Suppressor macrophage (primary cell): ENCODE measurements at regions not wholly inside any gene's neighbourhood (a gene's known extent, or its start where the extent isn't known, plus 50 kb on each side); places are given as distances from the start of the nearest gene placed in this dataset.

ENCODE experiments used
- DNase-seq, 4 experiments: peaks; one replicate each; pipeline ENCODE4 v3.0.0-alpha.2; 2020 to 2022

- DNase-seq, result no peak
These were observed 486.1 kb downstream of the QKI start for GRCh38 chr6:163900570-163900969.

GRCh38 chr6:163897669-163898068, 483.2 kb downstream of the QKI start:
- DNase-seq, result no peak

DNA sequence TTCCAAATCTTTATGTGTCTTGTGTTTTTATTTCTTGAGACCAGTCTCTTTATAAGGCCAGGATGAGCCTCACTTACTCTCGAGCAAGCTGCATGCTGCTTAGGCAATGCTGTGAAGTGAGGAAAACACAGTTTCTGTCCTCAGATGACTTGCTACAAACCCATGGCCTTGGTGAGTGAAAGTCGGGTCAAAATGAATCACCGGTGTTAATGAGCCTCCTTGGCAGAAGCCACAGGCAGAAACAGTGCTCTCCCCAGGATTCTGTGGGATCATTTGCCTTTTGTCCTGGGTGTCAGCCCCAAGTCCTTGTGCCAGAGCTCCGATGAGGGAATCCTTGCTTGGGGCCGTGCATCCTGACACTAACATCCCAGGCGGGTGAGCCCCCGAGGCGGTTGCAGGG, 482.5 kb downstream of the QKI start:
- no peak for DNase-seq

DNA sequence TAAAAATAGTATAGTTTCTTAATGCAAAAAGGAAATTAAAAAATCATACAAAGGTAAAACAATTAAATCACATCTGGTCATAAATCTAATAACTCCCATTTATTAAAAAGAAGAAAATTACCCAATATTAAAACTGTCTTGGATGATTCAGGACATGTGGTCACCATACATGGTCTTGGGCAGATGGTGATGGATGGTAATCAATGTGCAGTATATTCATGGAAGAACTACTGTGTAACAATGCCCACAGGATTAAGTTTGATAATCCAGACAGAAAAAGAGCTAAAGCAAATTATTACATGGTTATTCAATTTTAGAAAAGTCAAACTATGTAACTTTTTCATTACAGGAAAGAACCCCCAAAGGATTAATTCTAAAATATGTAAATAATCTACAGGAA, 480.6 kb downstream of the QKI start:
- no peak for DNase-seq

DNA sequence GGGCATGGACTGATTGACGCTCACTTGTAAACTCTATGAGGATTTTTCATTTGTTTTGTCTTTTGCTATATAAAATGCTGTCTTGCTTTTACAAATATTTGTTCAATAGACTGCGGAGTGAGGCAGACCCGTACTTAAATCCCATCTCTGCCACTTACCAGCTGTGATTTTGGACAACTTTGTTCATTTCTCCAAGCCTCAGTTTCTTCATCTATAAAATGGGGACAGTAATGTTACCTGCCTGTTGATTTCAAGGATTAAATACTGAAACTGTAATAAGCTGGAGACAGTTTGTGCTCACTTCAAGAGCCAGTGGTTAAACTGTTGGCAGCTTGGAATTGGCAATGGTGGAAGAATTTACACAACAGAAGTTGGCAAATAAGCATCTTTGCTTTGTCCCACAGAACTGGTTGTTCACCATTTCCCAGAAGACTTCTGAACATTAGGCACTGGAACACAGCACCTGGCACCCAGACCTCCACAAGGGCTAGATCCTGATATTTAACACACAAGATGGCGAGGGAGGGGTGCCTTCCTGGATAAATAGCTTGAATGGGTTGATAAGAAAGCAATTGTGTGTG, 479.2 kb downstream of the QKI start:
- DNase-seq, result no peak

DNA sequence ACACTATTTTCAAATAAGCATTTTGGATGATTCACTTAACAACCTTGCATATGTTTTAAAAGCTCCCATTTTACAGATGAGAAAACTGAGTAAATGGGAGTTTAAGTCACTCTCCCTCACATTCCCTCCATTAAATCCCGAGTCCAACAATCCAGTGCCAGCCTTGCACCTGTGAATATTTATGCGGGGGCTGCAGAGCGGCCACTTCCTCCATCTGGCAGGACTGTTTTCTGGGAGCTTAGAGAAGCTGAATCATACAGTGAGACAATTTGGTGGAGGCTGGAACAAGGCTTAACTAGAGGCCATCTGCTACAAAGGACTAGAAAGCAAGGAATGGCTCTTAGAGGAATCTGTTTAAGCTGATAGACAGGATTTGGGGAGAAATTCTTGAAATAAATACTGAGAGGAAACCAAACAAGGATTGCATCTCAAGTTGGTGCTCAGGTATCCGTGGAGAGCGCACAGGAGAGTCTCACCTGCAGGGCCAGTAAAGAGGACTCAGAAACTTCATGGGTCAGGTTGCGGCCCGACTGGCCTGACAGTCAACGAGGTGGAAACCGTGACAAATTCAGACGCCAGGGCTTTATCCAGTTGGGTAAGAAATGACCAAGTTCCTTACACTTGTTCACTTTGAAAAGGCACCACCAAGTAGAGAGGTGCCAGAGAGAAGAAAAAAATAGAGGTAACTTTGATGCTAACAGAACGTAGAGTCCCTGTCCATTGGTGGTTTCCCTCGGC, 478.5 kb downstream of the QKI start:
- no peak for DNase-seq

GRCh38 chr6:163889904-163890514, 475.5 kb downstream of the QKI start:
- DNase-seq, result no peak

DNA sequence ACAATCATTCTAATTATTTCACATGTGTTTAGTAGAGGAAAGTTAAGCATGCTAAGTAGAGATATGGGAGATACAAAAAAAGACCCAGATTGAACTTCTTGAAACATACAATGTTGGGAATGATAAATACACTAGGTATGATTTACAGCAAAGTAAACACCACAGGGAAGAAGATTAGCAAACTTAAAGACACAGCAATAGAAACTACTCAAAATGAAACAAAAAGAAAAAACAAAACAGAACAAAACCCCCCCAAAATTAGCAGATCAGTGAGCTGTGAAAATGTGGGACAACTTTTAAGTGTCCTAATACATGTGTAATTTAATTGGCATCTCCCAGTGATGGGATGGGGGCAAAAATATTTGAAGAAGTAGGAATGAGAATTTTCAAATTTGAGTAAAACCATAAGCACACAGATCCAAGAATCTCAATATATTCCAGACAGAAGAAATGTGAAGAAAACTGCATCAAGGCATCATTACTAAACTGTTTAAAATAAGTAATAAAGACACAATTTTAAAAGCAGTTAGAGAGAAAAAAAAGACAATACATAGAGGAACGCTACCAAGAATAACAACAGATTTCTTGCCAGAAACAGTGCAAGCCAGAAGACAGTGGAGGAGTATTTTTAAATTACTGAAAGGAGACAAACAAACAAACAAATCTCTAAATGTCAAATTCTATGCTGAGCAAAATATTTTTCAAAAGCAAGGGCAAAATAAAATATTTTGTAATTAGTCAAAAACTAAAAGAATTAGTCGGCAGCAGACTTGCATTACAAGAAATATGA, 473.7 kb downstream of the QKI start:
- DNase-seq, result peak in 1 of 4 experiments; percentile 19

GRCh38 chr6:163886428-163886827, 471.9 kb downstream of the QKI start:
- DNase-seq, result no peak

DNA sequence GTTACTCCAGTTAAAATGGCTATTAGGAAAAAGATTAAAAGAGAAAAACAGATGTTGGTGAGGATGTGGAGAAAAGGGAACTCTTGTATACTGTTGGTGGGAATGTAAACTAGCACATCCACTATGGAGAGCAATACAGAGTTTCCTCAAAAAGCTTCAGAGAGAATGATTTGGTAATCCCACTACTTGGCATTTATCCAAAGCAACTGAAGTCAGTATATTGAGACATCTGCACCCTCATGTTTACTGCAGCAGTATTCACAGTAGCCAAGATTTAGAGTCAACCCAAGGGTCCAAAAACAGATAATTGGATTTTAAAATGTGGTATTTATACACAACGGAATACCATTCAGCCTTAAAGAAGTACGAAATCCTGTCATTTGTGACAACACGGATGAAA, 469.5 kb downstream of the QKI start:
- DNase-seq, result peak; percentile 51 to 94 (median 78)

DNA sequence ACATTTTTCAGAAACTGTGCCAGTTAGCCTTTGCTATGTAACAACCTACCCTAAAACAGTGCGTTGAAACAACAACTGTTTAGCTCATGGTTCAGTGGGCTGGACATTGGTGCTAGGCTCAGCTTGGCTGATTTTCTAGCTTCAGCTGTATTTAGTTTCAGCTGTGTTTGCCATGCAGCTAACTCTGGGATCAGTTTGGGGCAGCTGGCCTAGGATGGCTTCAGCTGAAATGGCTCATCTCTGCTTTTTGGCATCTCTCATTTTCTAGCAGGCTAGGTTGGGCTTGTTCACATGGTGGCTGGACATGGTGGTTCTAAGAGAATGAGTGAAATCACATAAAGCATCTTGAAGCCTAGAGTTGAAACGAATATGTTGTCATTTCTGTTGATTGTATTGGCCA, 464.2 kb downstream of the QKI start:
- DNase-seq, result no peak

GRCh38 chr6:163877877-163878639, 463.5 kb downstream of the QKI start:
- DNase-seq, result no peak

DNA sequence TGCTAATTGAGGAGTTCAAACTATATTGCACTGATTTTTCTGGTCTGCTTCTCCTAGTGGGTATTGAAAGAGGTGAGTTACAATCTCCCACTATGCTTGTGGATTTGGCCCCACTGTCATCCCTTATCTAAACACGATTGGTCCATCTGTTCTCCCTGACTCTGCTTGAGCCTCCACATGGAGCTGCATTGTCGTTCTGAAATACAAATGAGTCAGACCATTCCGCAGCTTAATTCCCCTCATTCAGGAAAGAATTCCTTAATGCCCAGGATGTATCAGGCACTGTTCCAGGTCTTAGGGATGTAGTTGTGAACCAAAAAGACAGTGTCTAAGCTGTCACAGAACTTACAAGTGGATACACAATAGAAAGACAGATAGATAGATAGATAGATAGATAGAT, 461.9 kb downstream of the QKI start:
- no peak for DNase-seq

GRCh38 chr6:163874784-163875183, 460.3 kb downstream of the QKI start:
- no peak for DNase-seq

GRCh38 chr6:163872335-163872734, 457.8 kb downstream of the QKI start:
- no peak for DNase-seq

DNA sequence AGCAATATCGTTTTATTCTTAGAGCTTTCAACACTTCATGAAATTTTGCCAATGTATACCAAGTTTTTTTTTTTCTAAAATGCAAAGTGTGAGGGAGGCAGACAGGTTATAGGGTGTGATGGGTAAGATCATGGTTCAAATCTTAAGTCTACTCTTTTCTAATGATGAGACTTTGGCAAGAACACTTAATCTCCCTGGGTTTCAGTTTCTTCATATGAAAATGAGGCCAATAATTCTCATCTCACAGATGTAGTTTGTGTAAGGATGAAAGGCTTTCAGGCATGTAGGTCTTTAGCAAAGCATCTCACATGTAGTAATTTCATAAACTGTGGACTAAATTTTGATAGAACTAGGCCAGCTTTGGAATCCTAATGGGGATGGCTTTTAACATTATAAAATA, 457.1 kb downstream of the QKI start:
- no peak for DNase-seq

- DNase-seq, result no peak
These were observed 453.2 kb downstream of the QKI start for GRCh38 chr6:163867518-163868292.

- DNase-seq, result no peak
These were observed 451.7 kb downstream of the QKI start for GRCh38 chr6:163866192-163866591.

DNA sequence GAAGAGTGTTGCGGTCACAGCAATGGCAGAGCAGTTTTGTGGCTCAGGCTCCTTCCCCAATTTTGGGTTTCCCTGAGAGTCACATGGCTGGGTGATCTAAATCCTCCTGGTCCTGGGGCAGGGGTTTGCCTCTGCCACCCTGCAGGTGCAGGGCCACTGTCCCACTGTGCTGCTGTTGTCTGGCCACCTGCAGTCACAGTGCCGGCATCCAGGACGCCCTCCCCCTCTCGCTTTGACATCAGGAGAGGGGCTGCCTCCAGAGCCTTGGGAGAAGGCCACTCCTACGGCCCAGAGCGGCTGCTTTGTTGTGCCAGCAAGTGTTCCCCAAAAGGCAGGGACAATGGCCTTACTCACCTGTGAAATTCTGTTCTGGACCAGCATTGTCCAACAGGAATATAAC, 449.0 kb downstream of the QKI start:
- no peak for DNase-seq

- no peak for DNase-seq
These were observed 448.2 kb downstream of the QKI start for GRCh38 chr6:163862701-163863100.

- DNase-seq, result no peak
These were observed 447.1 kb downstream of the QKI start for GRCh38 chr6:163861627-163862026.
